ENCODE measurements at regions not wholly inside any gene's neighbourhood (a gene's known extent, or its start where the extent isn't known, plus 50 kb on each side); places are given as distances from the start of the nearest gene placed in this dataset.

DNA sequence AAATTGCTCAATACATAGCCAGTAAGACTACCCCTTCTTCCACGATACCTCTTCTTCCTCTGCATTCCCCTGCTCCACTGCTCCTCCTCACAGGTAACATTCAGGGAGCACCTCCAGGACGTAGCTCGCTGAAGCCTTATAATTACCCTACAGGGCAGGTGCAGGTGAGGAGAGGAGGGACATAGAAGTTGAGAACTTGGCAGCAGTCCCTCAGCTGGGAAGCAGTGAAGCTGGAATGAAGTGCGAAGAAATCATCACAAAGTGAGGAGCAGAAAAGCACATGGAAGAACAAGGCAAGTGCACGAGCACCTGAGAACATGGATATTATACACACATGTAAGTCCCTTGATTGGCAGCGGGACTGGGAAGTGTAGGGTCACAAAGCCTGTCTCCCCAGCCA is 118.2 kb downstream of the HSD17B3 start:
- DNase-seq (ENCODE audit: low read depth): no peak

DNA sequence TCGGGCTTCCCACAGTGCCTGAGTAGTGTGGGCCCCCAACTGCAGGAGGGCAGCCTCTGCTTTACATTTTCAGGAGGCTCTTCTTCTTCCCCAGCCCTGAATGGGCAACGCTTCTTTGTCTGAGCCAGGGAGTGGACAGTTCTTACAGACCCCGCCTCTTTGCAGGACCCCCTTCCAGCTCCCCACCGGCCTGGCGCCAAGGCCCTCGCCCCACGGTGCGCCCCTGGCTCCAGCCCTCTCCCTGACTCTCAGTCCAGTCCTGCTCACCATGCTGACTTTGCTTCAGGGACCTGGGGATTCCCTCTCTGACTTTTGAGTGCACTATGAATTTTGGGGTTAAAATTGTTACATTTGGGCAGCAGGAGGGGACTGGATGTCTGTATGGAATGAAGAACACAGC is 123.8 kb downstream of the HSD17B3 start:
- DNase-seq (ENCODE audit: low read depth): no peak

DNA sequence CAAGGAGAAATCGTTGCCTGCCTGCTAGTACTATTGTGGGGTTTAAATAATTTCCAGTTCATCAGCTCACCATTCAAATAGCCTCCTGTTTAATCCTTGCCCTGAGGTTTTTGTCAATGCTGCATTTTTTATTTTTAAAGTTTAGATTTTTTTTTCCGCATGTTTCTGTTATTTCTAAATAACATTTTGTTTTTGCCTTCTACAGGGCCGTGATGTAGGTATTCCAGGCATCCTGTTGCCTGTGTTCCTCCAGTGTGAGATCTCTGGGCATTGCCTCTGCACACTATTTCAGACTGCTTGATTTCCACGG is 124.3 kb downstream of the HSD17B3 start:
- DNase-seq (ENCODE audit: low read depth): no peak

DNA sequence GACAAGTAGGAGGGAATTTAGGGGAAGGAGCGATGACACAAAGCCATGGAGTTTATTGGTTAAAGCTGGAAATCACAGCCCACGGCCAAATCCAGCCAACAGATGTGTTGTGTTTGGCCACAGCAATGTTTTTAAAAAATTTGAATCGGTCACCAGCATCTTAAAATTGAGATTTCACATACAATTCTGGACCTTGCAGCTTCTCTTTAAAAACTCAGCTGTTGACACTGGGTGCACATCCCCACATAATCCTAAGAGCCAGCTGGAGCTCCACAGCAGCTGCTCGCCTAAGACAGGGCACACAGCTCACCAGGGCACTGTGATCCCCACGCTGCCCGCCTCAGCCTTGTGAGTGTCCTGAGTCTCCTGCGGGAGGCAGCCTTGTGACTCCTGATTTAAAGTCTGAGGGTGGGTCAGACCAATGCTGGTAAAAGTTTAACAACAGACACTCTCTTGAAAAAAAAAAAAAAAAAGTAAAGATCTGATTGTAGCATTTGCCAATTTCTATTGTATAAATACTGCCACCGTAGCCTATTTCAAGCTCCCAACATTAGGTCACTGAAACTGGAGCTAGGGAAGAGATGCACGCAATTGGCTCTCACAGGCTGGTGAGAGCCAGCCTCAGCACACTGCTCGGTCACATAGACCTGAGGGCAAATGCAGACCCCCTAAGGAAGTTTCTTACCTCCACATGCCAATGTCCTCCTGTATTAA is 124.8 kb downstream of the HSD17B3 start:
- DNase-seq (ENCODE audit: low read depth): no peak

DNA sequence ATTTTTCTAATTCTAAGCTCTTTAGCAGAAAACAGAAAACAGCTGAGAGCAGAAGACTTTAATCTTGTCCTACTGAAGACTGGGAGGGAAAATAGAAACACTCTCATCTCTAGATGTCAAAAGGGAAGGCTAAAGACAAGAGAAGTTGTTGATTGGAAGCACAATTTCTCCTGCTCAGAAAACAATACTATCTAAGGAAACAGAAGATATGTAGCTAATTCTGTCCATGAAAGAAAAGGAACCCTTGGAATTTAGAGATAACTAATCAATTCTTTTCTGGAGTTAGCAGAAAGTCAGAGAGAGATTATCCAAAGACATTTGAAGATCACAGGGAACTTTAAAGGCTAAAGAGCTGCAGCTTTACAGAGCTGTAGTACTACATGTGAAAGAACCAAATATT is 126.2 kb downstream of the HSD17B3 start:
- no peak for DNase-seq (ENCODE audit: low read depth)

DNA sequence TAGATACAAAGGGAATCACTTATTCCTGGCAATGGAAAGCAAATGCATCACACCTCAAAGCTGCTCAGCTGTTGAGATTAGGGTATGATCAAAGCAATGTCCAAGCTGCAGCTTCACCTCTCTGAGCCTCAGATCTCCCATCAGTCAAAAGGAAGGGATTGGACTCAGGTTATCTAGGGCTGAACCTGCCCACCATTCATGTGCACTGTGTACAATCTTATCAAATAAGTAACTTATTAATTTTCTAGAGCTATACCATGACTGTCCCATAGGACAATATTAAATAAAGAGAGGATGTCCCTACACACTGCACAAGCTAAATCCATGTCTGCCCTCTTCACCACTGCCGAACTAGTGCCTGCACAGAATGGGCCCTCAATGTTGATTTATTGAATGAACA is 127.0 kb downstream of the HSD17B3 start:
- DNase-seq (ENCODE audit: low read depth): no peak

DNA sequence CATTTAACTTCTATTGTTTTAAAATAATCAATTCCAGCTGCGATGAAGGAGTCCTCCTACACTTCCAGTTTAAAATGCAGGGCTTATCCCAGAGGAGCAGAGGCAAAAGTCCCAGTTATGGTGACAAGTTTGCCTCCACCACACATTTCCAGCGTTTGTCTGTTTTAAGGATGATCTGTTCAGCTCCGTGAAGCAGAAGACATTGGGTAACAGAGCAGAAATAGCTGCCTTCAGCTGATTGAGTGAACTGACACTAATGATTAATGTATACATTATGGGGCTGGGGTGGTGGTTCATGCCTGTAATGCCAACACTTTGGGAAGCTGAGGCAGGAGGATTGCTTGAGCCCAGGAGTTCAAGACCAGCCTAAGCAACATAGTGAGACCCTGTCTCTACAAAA is 127.6 kb downstream of the HSD17B3 start:
- no peak for DNase-seq (ENCODE audit: low read depth)

DNA sequence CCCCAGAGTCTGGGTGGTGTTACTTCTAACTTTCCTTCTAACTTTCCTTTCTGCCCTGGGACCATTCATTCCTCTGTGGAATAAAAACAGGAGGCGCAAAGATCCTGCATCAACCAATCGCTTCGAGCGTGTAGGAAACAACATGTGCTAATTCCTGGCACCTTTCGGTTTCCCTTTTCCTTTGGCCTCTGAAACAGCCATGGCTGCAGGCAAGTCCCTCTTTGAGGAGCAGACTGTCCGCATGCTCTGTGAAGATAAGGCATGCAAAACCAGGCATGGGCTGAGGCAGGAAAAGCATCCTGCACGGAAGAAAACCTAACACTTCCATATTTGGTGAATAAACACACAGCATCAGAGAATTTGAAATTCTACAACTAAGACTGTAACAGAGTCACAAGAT is 128.3 kb downstream of the HSD17B3 start:
- DNase-seq (ENCODE audit: low read depth): no peak

DNA sequence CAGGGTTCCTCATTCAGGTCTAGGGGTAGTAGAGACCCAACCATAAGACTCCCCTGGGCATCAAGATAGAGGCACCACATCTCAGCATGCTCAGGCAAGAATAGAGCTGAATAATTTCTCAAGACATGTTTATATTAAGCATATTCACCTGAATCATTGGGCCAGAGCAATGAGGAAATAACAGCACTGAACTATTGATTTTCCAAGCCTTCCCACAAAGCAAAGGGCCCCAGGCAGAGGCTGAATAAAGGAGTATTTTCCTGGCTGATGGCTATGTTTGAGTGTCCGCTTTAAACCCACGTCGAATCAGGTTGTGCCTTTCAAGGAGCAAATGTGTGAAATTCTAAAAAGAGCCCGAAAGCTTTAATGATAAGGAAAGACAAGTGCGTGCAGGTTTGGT is 129.2 kb downstream of the HSD17B3 start:
- DNase-seq (ENCODE audit: low read depth): no peak

DNA sequence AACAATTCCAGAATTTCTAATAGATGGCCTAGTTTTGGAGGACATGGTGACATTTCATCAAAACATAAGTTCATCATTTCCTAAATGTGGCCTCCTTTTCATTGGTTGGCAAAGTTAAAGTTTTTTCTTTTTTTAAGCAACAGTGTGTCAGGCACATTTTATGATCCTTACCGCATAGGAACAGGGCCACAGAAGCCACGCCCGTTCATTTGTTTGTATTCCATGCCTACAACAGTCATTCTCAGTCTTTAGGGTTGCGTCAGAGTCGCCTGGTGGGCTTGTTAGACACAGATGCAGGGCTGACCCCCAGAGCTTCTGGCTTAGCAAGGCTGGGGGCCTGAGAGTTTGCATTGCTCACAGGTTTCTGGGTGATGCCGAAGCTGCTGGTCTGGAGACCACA is 130.2 kb downstream of the HSD17B3 start:
- no peak for DNase-seq (ENCODE audit: low read depth)

DNA sequence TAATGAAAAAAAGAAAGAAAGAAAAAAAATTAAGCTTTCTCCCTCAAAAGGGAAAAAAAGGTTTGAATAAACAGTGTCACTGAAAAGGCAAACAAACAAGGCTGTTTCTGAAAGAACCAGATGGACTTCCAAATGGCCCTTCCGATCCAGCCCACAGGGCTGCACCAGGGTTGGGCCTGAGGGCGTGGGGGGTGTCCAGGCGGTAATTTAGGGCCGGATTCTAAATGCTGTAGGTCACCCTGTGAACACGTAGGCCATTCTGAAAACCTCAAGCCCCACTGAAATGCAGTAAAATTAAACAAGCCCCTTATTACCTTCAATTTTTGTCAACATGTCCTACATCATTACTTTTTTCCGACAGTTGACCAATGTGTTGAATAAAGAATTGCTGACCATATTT is 132.1 kb downstream of the HSD17B3 start:
- no peak for DNase-seq (ENCODE audit: low read depth)

DNA sequence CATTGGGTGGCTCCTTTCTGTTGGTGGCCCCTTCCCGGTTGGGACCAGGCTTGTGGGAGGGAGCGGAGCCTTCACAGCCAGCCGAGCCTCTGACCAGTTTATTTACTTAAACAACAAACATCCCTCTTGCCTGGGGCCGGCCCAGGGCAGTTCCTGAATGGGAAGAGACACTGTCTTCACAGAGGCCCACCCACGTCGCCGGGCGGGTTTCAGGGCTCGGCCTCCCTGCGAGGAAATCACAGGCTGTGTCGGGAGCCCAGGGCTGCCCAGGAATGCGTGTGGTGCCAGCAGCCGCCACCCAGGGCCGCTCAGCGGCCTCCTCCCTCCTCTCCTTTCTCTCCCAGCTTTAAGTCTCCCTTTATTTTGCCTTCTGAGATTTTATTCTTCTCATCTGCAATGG is 132.5 kb downstream of the HSD17B3 start:
- peak; percentile 5 for DNase-seq (ENCODE audit: low read depth)

DNA sequence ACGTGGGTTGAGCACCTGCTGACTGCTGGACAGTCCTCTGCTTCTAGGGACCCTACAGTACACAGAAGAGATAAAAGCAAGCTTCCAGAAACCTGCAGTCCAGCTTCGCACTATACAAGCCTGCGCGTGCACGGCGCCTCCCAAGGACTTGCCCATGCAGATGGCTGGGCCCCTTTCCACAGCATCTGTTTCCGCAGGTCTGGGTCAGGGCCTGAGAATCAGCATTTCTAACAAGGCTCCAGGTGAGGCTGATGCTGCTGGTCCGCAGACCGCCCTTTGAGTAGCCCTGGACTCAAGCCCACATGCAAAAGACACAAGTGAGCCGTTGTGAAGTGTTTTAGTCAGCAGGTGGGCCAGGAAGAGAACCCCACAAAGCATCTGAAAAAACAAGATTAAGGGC is 133.1 kb downstream of the HSD17B3 start:
- no peak for DNase-seq (ENCODE audit: low read depth)

DNA sequence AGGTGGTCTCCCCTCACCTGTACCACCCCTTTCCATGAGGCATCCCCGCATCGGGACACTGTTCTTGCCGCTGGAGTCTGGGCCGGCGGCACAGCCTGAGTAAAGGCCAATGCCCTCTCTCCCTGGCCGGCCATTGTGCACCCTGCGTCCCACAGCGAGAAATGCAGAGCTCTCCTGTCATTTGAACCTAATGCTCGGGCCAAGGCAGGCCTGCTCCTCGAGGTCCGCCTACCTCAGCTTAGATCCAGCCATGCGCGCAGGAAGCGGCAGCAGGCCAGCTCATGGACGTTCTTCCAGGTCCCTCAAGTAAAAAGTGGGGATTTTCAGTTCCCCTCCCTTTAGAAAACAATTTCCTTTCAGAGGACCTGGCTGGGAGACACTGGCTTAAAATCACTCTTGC is 135.0 kb downstream of the HSD17B3 start:
- DNase-seq (ENCODE audit: low read depth): no peak

DNA sequence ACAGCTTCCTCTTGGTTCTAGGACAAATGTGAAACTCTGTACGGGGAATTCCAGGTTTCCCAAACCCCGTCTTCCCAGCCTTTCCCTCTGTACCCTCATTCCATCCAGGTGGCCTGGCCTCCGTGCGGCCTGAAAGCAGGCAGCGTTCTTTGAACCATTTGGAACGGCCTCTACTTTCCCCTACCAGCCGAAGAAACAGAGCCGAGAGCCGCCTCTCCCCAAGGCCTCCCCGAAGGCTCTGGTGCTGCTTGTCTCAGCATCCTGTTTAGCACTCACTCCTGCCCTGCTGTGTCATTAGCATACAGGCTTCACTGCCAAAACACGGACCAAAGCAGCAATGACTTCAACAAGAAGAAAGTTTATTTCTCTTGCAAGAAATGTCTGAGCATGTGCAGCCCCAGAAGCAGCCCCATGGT is 137.7 kb downstream of the HSD17B3 start:
- DNase-seq (ENCODE audit: low read depth): no peak

DNA sequence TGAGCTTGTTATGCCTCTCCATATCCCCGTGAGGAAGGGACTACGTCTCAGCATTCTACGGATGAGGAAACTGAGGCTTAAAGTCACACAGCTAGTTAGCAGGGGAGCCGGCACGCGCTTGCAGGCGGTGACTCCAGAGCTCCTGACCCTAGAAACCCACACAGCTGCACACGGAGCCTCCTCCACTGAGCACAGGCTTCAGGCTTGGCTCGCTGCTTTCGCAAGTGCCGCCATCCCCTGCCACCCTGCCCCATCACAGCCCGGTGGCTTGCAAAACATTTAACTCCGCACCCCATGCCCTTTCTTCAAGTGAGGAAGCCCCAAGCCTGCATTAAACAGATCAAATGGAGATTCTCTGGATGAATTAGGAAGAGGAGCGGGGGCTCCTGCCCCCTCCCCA is 138.3 kb downstream of the HSD17B3 start:
- DNase-seq (ENCODE audit: low read depth): no peak

DNA sequence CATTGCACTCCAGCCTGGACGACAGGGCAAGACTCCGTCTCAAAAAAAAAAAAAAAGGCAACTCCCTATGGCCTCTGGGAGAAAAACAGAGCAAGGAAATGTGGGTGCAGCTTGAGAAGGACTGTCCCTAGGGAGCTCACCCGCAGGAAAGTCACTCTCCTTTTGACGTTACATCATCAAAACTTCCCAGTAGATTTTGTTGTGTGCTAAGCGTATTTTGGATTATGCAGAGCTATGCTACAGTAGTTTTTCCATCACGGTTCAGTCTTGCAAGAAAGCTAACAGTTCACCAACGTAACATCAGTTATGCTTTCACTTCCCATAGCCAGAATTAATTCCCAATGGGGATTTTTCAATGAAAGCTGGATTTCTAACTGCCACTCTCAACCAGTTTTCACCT is 138.8 kb downstream of the HSD17B3 start:
- no peak for DNase-seq (ENCODE audit: low read depth)

DNA sequence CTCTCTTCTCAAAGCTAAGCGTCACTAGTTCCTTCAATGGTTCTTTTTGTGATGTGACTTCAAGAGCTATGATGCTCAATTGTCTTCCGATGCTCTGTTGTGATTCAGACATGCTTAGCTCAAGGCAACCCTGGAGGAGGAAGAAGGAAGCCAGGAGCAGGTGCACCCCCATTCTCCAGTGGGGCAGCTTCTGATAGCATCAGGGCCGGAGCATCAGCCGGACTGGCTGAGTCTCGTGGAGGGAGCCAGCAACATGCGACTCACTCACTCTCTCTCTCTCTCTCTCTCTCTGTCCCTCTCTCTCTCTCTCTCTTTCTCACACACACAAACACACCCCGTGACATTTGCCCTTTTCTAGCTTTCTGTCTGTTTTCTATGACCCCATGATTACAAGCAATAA is 140.2 kb downstream of the HSD17B3 start:
- no peak for DNase-seq (ENCODE audit: low read depth)

DNA sequence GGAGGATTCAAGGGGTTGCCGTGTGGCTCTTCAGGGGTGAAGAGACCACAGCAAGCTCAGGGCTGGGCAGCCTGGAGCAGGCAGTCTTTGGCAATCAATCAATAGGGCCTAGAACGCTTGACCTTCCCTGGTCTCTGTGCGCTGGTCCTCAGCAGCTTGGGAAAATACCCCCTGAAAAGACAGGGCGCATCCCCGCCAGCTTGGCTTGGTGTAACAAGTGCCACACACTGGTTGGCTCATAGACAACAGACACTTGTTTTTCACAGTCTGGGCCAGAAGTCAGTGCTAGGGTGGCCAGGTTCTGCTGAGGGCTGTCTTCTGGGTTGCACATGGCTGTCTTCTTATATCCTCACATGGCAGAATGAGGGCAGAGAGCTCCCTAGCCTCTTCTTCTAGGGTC is 141.1 kb downstream of the HSD17B3 start:
- DNase-seq (ENCODE audit: low read depth): no peak

DNA sequence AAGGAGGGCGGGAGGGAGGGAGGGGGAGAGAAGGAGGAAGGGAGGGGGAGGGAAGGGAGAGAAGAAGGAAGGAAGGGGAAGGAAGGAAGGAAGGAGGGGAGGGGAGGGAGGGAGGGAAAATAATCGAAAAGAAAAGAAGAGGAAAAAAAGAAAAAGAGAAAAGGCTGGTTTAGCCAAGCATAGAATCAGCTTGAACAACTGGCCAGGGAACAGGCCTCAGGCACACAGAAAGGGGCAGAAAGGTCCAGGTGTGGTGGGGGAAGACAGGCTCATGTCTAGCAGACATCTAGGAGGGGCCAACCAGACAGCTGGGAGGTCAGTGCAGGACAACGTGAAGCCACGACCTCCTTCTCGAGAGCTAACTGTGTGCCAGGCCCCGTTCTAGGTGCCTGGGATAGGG is 141.8 kb downstream of the HSD17B3 start:
- DNase-seq (ENCODE audit: low read depth): no peak

DNA sequence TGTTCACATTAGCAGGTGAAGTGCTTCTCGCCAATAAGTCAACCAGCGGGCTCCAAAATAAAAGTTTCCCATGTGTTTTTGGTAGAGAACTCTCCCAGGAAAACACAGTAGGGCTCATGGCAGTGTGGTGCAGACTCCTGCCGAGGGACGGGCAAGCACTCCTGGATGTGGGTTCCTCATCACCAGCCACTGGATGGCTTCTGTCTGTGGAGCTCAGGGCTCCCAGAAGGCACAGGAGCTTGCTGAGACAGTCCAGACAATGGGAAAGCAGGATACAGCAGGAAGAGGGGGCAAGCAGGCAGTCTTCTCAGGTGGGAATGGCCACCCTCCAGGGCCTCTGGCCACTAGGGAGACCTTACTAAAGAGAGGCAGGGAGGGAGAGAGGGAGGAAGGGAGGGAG is 142.4 kb downstream of the HSD17B3 start:
- no peak for DNase-seq (ENCODE audit: low read depth)

DNA sequence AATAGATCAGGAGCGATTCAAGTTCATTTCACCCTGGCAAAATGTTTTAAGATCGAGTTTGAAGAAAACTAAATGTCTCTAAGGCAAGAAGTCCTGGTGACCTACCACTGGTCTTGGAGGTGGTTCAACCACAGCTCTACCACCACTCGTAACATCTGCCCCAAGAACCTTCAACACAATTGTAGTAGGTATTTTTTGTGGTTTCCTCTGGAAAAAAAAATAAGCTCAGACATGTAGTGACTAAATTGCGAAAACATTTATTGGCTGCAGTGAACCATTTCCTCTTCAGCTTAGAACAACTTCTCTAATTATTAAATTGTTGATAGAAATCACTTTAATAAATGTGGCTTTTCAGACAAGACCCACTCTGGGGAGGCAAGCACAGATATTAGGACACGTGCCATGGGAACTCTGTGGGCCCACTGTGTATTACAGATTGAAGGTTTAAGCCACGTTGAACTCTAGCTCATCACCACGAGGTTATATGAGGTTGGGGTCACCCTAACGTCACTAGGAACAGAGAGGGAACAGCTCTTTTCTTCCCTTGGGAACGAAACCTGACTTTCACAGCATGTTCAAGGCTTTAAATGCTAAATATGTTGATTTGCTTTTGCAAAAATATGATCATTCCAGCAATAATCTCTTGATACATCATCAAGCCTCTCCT is 142.9 kb downstream of the HSD17B3 start:
- DNase-seq (ENCODE audit: low read depth): no peak

DNA sequence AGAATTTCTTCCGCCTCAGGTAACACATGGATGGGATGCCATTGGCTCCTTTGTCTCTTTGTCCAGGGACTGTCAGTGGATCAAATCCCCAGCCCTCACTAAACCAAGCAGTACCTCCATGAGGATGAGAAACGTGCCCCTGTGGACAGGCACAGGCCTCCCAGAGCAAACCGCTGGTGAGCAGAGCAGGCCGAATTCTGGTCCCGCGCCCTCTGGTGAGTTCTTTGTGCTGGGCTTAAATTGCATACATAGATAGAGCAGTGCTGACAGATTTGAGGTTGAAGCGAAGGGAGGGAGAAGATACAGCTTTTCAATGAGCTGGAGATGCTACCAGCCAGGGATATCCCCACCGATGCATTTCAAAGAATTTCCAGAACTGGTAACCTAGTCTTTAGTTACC is 143.8 kb downstream of the HSD17B3 start:
- DNase-seq (ENCODE audit: low read depth): no peak

DNA sequence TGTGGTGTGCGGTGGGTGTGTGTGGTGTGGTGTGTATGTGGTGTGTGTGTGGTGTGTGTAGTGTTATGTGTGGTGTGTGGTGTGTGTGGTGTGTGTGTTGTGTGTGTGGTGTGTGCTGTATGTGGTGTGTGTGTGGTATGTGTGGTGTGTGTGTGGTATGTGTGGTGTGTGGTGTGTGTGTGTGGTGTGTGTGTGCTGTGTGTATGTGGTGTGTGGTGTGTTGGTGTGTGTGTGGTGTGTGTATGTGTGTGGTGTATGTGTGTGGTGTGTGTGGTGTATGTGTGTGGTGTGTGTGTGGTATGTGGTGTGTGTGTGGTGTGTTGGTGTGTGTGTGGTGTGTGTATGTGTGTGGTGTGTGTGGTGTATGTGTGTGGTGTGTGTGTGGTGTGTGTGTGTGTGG is 144.3 kb downstream of the HSD17B3 start:
- no peak for DNase-seq (ENCODE audit: low read depth)

Measured in amniotic epithelial cell (primary cell).